NB4 (cell line): ENCODE measurements at regions not wholly inside any gene's neighbourhood (a gene's known extent, or its start where the extent isn't known, plus 50 kb on each side); places are given as distances from the start of the nearest gene placed in this dataset.
"Not testable (repeated sequence)": the region's sequence is repeated elsewhere in the genome, so short reads cannot be mapped to it uniquely, and the experiment has no call there.

ENCODE experiments used
- DNase-seq: peaks from one replicate; pipeline ENCODE4 v3.0.0; 2010; ENCODE audit warnings: low read depth
- H3K4me3 ChIP-seq: one replicate; pipeline ENCODE4 v1.5.1; 2011; ENCODE audit warnings: mild to moderate bottlenecking, low read depth, low read length, moderate library complexity
- MYC ChIP-seq: IDR thresholded peaks from 2 replicates; pipeline ENCODE4 v1.6.1; 2011; ENCODE audit warnings: low read depth, low read length
- POLR2A ChIP-seq: IDR thresholded peaks from 2 replicates; pipeline ENCODE4 v1.6.1; 2011; ENCODE audit warnings: mild to moderate bottlenecking; ENCODE audit not compliant: insufficient read length; ENCODE audit errors: extremely low read depth
- TF ChIP-seq, protein P1 (sequence below): IDR thresholded peaks from one replicate; pipeline ENCODE4 v1.5.1; 2012; ENCODE audit warnings: low read depth, low read length
- TF ChIP-seq, protein P2 (sequence below): IDR thresholded peaks from 2 replicates; pipeline ENCODE4 v1.6.1; 2011; ENCODE audit warnings: low read depth, low read length

DNA sequence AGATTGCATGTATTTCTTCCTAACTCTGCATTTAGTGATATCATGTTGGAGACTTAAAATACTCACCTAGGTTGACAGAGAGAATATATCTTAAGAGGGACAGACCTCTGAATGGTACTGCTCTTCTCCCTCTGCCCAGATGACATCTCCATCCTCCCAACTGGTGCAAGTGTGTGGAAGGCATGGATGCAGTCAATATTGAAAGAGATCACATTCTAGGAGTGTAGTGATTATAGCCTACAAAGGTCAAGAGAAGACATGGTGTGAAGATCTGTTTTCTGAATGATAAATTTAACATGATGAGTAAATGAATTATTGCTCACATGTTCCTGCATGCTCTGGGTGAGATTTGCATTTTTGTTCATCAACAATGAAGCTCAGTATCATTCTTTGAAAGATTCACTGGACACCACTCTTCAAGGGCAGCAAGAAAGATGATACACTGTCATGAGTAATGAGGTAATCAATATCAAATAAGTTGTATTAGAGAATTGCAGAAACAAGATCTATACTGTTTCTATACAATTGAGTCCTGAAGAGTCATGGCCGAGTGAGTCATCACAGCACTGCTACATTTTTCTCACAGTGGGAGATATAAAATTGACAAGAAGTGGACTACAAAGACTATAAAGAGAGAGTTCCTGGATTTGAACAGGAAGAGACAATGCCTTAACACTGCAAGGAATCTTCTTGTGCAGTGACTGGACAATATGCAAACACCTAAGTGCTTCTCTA is 183.3 kb upstream of the KRR1 start:
- H3K4me3 ChIP-seq = no peak overlapping the region
- DNase-seq = no peak
- no peak for TF ChIP-seq POLR2A
- no peak for TF ChIP-seq MYC
- TF ChIP-seq, protein P1, sequence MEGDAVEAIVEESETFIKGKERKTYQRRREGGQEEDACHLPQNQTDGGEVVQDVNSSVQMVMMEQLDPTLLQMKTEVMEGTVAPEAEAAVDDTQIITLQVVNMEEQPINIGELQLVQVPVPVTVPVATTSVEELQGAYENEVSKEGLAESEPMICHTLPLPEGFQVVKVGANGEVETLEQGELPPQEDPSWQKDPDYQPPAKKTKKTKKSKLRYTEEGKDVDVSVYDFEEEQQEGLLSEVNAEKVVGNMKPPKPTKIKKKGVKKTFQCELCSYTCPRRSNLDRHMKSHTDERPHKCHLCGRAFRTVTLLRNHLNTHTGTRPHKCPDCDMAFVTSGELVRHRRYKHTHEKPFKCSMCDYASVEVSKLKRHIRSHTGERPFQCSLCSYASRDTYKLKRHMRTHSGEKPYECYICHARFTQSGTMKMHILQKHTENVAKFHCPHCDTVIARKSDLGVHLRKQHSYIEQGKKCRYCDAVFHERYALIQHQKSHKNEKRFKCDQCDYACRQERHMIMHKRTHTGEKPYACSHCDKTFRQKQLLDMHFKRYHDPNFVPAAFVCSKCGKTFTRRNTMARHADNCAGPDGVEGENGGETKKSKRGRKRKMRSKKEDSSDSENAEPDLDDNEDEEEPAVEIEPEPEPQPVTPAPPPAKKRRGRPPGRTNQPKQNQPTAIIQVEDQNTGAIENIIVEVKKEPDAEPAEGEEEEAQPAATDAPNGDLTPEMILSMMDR = no peak
- TF ChIP-seq, protein P2, sequence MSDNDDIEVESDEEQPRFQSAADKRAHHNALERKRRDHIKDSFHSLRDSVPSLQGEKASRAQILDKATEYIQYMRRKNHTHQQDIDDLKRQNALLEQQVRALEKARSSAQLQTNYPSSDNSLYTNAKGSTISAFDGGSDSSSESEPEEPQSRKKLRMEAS = no peak

DNA sequence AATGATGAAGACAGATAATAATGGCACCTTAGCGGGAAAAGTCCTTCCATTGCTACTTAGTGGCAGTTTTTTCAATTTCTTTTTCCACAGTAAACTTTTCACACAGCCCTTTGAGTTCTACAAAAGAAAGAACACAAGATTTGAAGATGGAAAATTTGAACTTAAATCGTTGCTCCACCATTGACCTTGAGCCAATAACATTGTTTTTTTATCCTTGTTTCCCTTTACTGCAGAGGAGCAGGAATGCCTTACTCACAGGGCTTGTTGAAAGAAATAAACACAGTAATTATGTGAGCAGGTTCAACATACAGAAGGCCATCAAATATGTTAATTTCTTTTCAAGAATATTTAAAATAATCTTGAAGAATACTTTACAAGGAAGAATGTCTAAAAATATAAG is 181.5 kb upstream of the KRR1 start:
- no peak for DNase-seq
- TF ChIP-seq, protein P1 = no peak
- TF ChIP-seq, protein P2 = no peak
- TF ChIP-seq POLR2A (no peak), MYC (no peak)
- no peak overlapping the region for H3K4me3 ChIP-seq

DNA sequence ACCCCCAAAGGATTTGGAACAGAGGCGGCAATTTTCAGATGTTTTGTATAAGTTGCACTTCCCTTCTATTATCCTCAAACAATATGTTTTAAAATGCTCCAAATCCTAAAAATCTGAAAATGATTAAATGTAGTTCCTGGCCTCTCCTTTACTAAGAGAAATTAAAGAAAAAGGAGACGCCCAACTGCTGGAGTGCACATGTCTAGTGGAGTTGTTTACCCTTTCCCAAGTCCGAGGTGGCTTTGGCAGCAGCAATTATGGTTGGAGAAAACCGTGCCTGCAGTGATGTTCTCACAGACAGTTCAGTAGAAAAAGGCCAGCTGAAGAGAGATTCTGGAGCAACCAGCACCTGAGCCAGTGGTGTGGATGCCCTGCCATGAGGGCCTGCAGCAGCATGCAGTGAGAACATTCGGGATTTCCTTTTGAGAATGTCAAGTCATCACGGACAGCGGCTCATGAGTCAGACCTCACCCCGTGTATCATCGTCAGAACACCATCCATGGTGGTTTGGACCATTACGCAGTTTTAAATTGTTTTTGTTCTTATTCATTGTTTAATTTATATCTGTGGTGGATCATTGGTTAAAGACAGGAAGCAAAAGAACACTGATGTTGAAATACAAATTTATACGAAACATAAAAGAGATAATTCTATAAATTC is 179.0 kb upstream of the KRR1 start:
- no peak for DNase-seq
- TF ChIP-seq, protein P2 = no peak
- TF ChIP-seq POLR2A (no peak), MYC (no peak)
- TF ChIP-seq, protein P1 = no peak
- no peak overlapping the region for H3K4me3 ChIP-seq

DNA sequence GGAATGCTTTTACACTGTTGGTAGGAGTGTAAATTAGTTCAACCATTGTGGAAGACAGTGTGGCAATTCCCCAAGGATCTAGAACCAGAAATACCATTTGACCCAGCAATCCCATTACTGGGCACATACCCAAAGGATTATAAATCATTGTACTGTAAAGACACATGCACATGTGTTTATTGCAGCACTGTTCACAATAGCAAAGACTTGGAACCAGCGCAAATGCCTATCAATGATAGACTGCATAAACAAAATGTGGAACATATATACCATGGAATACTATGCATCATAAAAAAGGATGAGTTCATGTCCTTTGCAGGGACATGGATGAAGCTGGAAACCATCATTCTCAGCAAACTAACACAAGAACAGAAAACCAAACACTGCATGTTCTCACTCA is 174.8 kb upstream of the KRR1 start:
- DNase-seq, H3K4me3 ChIP-seq: not testable (repeated sequence)

DNA sequence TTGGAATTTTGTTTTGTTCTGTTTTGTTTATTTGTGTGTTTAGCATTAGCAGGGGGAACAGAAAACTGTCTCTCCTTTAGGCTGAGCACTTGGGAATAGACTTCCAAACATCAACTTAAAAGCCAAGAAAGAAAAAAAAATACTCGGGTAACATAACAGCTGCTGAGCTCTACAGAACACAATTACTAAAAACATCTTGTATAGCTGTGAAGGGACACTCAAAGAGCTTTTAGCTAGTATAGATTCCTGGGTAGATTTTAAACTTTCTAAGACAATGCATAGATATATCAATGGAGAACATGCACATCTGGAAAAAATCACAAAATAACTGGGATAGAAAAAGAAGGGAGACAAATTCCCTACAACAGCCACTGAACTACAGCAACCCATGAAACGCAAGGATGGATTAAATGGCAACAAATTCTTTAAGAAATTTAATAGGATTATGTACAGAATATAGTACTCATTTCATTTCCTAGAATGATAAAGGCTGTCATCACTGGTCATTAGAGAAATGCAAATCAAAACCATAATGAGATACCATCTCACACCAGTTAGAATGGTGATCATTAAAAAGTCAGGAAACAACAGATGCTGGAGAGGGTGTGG is 174.3 kb upstream of the KRR1 start:
- TF ChIP-seq MYC (no peak), POLR2A (no peak)
- TF ChIP-seq, protein P1 = no peak
- TF ChIP-seq, protein P2 = no peak
- H3K4me3 ChIP-seq = no peak overlapping the region
- no peak for DNase-seq

DNA sequence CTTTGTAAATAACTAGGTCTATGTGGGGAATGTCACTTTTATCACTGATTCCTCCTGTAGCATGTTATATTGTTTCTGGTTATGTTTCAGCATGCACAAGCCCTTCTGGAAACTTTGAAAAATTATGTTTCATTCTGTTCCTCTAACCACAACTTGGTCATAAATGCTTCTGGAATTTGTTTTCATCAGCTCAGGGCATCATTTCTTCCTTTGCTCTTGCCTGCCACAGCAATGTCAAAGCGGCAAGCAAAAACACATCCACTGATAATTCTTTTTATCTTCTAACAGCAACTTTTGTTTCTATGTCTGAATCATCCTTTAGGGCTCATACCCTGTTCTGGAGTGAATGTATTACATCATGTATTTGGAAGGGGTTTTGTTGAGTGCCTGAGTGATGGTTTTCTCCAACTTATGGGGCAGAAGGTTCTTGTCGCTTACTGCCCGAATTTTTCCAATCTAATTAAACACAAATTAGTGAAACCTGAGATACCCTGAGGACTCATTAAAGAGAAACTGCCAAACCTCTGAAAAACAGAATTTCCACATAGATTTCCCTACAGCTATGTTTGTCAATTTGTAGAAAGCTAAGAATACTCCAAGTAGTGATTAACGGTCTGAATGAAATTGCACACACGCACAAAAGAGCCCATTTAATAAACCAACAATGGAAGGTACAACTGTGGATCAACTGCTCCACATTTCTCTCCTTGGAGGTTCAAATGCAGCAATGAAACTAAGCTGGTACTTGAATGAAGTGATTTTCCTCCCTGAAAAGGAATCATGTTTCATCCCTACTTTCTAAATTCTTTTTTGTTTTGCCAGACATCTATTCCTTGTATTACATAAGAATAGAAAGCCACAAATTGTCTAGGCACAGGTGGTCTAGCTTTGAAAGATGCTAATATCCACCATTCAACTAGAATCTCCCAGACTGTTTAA is 173.5 kb upstream of the KRR1 start:
- DNase-seq = no peak

DNA sequence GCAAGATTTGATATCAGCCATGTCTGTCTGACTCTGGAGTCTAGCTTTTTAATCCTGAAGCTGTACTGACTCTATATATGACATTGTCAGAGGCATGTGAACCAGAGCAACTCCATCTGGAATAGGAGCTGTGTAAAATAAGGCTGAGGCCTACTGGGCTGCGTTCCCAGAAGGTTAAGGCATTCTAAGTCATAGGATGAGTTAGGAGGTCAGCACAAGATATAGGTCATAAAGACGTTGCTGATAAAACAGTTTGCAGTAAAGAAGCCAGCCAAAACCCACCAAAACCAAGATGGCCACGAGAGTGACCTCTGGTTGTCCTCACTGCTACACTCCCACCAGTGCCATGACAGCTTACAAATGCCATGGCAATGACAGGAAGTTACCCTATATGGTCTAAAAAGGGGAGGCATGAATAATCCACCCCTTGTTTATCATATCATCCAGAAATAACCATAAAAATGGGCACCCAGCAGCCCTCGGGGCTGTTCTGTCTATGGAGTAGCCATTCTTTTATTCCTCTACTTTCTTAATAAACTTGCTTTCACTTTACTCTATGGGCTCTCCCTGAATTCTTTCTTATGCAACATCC is 172.7 kb upstream of the KRR1 start:
- H3K4me3 ChIP-seq, DNase-seq: not testable (repeated sequence)

More for the DNA sequence above, 173.5 kb upstream of the KRR1 start:
- H3K4me3 ChIP-seq = no peak overlapping the region
- TF ChIP-seq MYC = no peak
- no peak for TF ChIP-seq POLR2A
- TF ChIP-seq, protein P1 = no peak
- TF ChIP-seq, protein P2 = no peak
